ENCODE measurements at regions not wholly inside any gene's neighbourhood (a gene's known extent, or its start where the extent isn't known, plus 50 kb on each side); places are given as distances from the start of the nearest gene placed in this dataset.
"Not testable (repeated sequence)": the region's sequence is repeated elsewhere in the genome, so short reads cannot be mapped to it uniquely, and the experiment has no call there.

DNA sequence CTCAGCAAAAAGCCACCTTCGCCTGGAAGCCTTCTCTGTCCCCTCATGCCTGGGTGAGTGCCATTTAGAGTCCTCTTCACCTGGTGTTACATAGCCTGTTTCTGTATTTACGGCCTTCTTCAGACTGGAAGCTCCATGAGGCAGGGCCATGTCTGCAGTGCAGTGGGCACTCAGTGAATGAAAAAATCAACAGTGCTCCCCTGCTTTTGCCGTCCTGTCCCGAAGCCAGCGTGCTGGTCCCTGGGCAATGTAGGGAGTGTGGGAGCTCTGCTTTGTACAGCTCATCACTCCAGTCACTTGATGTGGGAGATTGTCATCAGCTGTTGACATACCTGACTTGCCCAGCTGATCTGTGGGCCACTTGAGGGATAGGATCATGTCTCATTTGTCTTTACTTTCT, 129.0 kb upstream of the TSHZ3 start:
- no peak overlapping the region for H3K4me3 Mint-ChIP-seq
- ATAC-seq (no peak), DNase-seq (ENCODE audit: low spot score in 2 of 2) (no peak)
- no peaks in the 10 kb centered on the region for H3K9me3 Mint-ChIP-seq
- H3K36me3 Mint-ChIP-seq = no peaks in the 10 kb centered on the region
- no peak overlapping the region for H3K27ac Mint-ChIP-seq
- no peaks in the 10 kb centered on the region for H3K4me1 Mint-ChIP-seq

DNA sequence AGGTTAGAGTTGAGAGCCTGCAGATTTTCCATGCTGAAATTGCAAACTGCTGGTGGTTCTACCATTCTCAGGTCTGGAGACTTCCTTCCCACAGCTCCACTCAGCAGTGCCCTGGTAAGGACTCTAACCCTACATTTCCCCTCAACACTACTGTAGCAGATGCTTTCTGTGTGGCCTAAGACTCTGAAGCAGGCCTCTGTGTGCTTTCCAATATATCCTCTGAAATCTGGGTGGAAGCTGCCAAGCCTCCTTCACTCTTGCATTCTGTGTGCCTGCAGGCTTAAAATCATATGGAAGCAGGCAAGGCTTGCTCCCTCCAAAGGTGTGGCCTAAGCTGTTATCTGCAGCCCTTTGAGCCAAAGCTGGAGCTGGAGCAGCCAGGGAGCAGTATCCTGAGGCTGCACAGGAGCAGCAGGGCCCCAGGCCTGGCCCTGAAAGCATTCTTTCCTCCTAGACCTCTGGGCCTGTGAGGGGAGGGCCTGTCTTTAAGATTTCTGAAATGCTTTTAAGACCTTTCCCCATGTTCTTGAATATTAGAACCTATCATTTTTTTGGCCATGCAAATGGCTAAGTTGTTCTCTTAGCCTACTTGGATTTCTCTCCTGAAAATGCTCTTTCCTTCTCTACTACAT, 134.1 kb upstream of the TSHZ3 start:
- ATAC-seq (no peak), DNase-seq (ENCODE audit: low spot score in 2 of 2) (no peak)
- Mint-ChIP-seq H3K36me3 (no peaks in the 10 kb centered on the region), H3K4me1 (no peaks in the 10 kb centered on the region), H3K27ac (no peak overlapping the region), H3K9me3 (peaks cover 10% of the 10 kb centered on the region), H3K4me3 (no peak overlapping the region)

GRCh38 chr19:31484858-31485410, 135.7 kb upstream of the TSHZ3 start:
- H3K9me3 Mint-ChIP-seq; DNase-seq (ENCODE audit: low spot score in 2 of 2); H3K27ac Mint-ChIP-seq; H3K4me3 Mint-ChIP-seq; H3K4me1 Mint-ChIP-seq; ATAC-seq; H3K36me3 Mint-ChIP-seq: not testable (repeated sequence)

- no peaks in the 10 kb centered on the region for H3K36me3 Mint-ChIP-seq
- ATAC-seq (no peak), DNase-seq (ENCODE audit: low spot score in 2 of 2) (no peak)
- H3K4me3 Mint-ChIP-seq = no peak overlapping the region
- H3K4me1 Mint-ChIP-seq = no peaks in the 10 kb centered on the region
- H3K27ac Mint-ChIP-seq = no peak overlapping the region
- peaks cover 10% of the 10 kb centered on the region for H3K9me3 Mint-ChIP-seq
Measured at GRCh38 chr19:31485472-31485871, 136.2 kb upstream of the TSHZ3 start.

GRCh38 chr19:31491242-31491641, 142.0 kb upstream of the TSHZ3 start:
- no peaks in the 10 kb centered on the region for H3K9me3 Mint-ChIP-seq
- ATAC-seq (peak; percentile 21), DNase-seq (ENCODE audit: low spot score in 2 of 2) (no peak)
- H3K4me3 Mint-ChIP-seq = no peak overlapping the region
- no peaks in the 10 kb centered on the region for H3K36me3 Mint-ChIP-seq
- H3K27ac Mint-ChIP-seq = no peak overlapping the region
- no peaks in the 10 kb centered on the region for H3K4me1 Mint-ChIP-seq

GRCh38 chr19:31492050-31492449, 142.8 kb upstream of the TSHZ3 start:
- ATAC-seq (no peak), DNase-seq (ENCODE audit: low spot score in 2 of 2) (no peak)
- no peak overlapping the region for H3K4me3 Mint-ChIP-seq
- no peaks in the 10 kb centered on the region for H3K9me3 Mint-ChIP-seq
- no peaks in the 10 kb centered on the region for H3K36me3 Mint-ChIP-seq
- no peak overlapping the region for H3K27ac Mint-ChIP-seq
- H3K4me1 Mint-ChIP-seq = no peaks in the 10 kb centered on the region

DNA sequence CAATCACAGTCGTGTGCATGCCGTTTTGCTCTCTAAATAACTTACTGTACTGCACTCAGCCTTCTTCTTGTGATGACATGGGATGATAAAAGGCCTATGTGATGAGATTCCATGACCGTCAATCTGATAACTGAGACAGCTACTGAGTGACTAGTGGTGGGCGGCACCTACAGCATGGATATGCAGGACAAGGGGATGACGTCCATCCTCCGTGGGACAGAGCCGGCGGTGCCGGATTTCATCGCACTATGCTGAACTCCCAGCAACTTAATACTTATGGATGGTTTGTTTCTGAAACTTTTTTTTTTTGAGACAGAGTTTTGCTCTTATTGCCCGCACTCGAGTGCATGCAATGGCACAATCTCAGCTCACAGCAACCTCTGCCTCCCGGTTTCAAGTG, 146.8 kb upstream of the TSHZ3 start:
- ATAC-seq = no peak
- Mint-ChIP-seq H3K4me3 (no peak overlapping the region), H3K4me1 (no peaks in the 10 kb centered on the region), H3K9me3 (no peaks in the 10 kb centered on the region), H3K36me3 (no peaks in the 10 kb centered on the region), H3K27ac (no peak overlapping the region)
- DNase-seq (ENCODE audit: low spot score in 2 of 2) = no peak

DNA sequence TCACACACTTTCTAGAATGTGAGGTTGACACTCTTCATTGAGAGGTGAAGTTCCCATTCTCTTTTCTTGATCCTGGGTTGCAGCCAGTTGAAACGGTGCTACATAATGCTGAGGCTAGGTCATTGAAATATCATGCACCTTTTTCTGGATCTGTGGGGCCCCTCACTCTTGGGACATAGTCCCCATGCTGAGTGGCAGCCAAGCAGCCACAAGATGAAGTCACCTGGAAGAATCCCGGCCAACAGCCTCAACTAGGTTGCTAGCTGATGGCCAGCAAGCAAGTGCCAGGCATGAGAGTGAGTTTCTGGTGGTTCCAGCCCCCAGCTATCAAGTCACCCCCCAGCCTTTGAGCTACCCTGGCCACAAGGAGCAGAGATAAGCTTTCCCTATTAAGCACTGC, 148.5 kb upstream of the TSHZ3 start:
- H3K4me1 Mint-ChIP-seq = no peaks in the 10 kb centered on the region
- no peaks in the 10 kb centered on the region for H3K9me3 Mint-ChIP-seq
- no peak for ATAC-seq
- H3K36me3 Mint-ChIP-seq = no peaks in the 10 kb centered on the region
- DNase-seq (ENCODE audit: low spot score in 2 of 2) = no peak
- no peak overlapping the region for H3K4me3 Mint-ChIP-seq
- H3K27ac Mint-ChIP-seq = no peak overlapping the region

DNA sequence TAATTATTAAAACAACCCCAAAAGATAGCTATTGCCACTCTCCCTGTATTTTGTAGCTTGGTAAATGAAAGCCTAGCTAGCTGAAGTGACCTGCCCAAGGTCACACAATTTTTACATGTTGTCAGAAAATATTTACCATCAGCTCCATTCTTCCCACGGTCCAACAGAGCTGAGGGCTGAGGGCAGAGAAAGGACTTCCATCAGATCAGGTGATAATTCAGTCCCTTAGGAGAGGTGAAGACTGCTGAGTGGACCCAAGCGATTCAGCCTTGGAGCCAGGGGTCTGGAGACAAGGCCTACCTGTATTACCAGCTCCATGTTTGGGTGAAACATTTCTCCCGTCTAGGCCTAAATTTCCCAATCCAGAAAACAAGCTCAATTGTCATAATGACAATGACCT, 149.5 kb upstream of the TSHZ3 start:
- ATAC-seq (no peak), DNase-seq (ENCODE audit: low spot score in 2 of 2) (no peak)
- Mint-ChIP-seq H3K9me3 (no peaks in the 10 kb centered on the region), H3K36me3 (no peaks in the 10 kb centered on the region), H3K4me3 (no peak overlapping the region), H3K4me1 (no peaks in the 10 kb centered on the region), H3K27ac (no peak overlapping the region)

DNA sequence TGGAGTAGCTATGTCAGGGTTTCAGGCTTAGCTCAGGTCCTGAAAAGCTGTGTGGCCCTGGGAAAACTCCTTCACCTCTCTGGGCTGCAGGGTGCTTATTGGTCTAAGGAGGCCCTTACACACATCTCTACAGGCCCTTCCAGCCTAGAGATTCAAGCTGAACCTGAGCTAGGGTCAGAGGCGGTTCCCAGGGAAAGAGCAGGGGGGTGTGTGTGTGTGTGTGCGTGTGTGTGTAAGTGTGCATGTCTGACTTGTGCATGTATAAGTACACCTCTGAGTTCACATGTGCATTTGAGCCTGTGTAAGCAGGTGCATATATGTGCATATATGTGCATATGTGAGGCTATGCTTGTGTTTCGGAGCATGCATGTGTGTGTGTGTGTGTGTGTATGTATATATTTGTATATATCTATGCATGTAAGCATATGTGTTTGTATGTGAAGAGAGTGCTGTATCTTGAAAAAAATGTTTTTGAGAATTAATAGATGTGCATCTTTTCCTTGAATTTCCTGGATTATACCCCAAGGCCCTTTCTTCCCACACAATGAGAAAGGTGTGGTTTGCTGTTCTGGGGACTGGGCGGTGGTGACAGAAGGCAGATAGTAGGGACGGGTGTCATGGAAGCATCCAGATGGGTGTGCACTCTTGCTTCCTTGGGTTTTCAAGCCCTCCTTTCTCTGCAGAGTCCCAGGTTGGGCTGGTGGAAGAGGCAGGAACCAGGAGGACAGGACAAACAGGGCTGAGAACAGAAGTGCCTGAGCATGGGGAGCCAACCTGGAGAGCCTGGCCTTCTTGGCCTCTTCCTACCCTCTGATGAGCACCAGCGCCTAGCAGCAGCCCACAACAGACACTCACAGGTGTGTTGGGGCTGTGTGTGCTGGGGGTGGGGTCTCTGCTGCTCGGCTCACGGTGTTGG, 150.3 kb upstream of the TSHZ3 start:
- no peaks in the 10 kb centered on the region for H3K9me3 Mint-ChIP-seq
- no peaks in the 10 kb centered on the region for H3K36me3 Mint-ChIP-seq
- no peaks in the 10 kb centered on the region for H3K4me1 Mint-ChIP-seq
- no peak for DNase-seq (ENCODE audit: low spot score in 2 of 2)
- no peak overlapping the region for H3K27ac Mint-ChIP-seq
- H3K4me3 Mint-ChIP-seq = no peak overlapping the region
- ATAC-seq = no peak

DNA sequence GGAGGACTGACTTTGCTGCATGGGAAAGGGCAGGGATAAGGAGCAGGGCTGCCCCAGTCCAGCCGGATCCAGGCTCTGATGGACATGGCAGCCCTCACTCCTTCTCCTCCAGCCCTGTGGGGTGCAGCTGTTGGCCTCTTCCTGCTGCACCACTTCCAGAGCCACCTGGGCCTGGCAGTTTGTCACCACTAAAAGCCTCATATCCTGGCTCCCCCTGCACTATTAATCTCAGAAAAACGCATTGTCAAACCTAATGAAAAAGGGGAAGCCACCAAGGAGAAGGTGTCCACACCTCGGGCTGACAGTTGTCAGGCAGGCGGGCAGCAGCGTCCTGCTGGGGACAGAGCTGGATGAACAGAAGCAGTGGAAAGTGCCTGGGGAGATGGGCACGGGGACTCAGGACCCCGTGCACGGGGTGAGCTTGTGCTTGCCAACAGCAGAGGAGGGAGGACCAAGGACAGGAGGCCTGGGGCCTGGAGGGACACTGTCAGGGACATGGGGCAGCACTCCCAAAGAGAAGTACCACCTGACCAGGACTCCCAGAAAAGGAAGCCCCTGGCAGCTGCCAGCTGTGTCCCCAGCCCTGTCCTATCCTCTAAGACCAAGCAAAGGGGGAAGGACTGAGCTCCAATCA, 151.1 kb upstream of the TSHZ3 start:
- ATAC-seq (no peak), DNase-seq (ENCODE audit: low spot score in 2 of 2) (peak in 1 of 2 donors; percentile 15)
- no peak overlapping the region for H3K4me3 Mint-ChIP-seq
- no peaks in the 10 kb centered on the region for H3K9me3 Mint-ChIP-seq
- no peaks in the 10 kb centered on the region for H3K4me1 Mint-ChIP-seq
- no peak overlapping the region for H3K27ac Mint-ChIP-seq
- no peaks in the 10 kb centered on the region for H3K36me3 Mint-ChIP-seq

GRCh38 chr19:31500946-31501345, 151.7 kb upstream of the TSHZ3 start:
- H3K36me3 Mint-ChIP-seq = no peaks in the 10 kb centered on the region
- H3K4me1 Mint-ChIP-seq = no peaks in the 10 kb centered on the region
- H3K9me3 Mint-ChIP-seq = no peaks in the 10 kb centered on the region
- DNase-seq (ENCODE audit: low spot score in 2 of 2) = no peak
- no peak overlapping the region for H3K4me3 Mint-ChIP-seq
- ATAC-seq = no peak
- H3K27ac Mint-ChIP-seq = no peak overlapping the region

DNA sequence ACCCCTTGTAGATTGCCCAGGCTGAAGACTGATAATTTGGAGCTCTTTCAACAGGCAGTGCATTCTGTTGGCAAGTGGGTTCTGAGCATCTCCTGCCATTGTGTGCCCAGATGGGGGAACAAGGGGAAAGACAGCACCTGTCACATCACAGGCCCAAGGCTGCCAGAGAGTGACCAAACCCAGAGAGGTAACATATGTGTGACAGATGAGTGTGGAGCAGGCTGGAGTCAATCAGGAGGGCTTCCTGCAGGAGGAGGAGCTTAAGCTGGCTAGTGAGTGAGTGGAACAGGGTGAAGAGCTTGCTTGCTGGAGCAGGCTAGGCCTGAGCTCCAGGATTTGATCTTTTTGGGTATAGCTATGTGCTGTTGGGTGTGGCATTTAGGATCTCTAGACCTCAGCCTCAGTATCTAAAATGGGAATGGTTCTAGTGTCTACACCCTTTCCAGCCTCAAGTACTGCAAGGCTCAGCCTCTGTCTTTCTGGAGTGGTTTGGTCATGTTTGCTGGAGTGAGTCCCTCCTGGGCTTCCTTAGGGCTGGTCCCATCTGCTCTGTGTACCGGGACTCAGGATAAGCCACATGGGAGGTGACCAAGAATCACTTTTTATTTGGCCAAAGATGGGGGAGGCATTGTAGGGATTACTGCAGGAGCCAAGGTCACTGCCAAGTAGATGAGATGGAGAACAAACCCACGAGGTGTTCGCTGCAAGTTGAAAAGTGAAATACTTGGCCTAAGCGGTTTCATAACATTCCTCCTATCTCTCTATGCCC, 152.4 kb upstream of the TSHZ3 start:
- no peaks in the 10 kb centered on the region for H3K36me3 Mint-ChIP-seq
- no peaks in the 10 kb centered on the region for H3K4me1 Mint-ChIP-seq
- ATAC-seq (no peak), DNase-seq (ENCODE audit: low spot score in 2 of 2) (peak in 1 of 2 donors; percentile 20)
- H3K27ac Mint-ChIP-seq = no peak overlapping the region
- H3K9me3 Mint-ChIP-seq = no peaks in the 10 kb centered on the region
- H3K4me3 Mint-ChIP-seq = no peak overlapping the region

DNA sequence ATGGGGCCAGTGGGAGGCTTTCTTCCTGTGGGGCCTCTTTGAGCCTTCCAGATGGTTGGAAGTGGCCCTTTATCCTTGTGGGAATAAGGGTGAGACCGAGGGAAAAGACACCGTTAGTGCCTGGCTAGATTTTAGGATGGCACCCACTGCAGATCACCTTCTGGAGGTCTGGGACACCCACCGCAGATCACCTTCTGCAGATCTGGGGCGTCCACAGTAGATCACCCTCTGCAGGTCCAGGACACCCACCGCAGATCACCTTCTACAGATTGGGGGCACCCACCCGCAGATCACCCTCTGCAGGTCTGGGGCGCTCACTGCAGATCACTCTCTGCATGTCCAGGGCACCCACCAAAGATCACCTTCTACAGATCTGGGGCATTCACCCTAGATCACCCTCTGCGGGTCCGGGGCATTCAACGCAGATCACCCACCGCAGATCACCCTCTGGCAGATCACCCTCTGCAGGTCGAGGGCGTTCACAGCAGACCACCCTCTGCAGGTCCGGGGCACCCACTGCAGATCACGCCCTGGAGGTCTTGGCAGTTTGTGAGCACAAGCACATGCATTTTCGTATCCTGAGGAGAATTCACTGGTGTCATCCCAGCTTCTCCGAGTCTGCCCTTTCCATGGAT, 153.4 kb upstream of the TSHZ3 start:
- Mint-ChIP-seq H3K4me1 (no peaks in the 10 kb centered on the region), H3K36me3 (no peaks in the 10 kb centered on the region), H3K4me3 (no peak overlapping the region), H3K27ac (no peak overlapping the region), H3K9me3 (no peaks in the 10 kb centered on the region)
- ATAC-seq (no peak), DNase-seq (ENCODE audit: low spot score in 2 of 2) (peak in 1 of 2 donors; percentile 29)

- Mint-ChIP-seq H3K4me1 (no peaks in the 10 kb centered on the region), H3K27ac (no peak overlapping the region), H3K9me3 (no peaks in the 10 kb centered on the region), H3K36me3 (no peaks in the 10 kb centered on the region), H3K4me3 (no peak overlapping the region)
- ATAC-seq (no peak), DNase-seq (ENCODE audit: low spot score in 2 of 2) (peak in 1 of 2 donors; percentile 8)
Measured at GRCh38 chr19:31503211-31503610, 154.0 kb upstream of the TSHZ3 start.
